ENCODE measurements at regions not wholly inside any gene's neighbourhood (a gene's known extent, or its start where the extent isn't known, plus 50 kb on each side); places are given as distances from the start of the nearest gene placed in this dataset.

DNA sequence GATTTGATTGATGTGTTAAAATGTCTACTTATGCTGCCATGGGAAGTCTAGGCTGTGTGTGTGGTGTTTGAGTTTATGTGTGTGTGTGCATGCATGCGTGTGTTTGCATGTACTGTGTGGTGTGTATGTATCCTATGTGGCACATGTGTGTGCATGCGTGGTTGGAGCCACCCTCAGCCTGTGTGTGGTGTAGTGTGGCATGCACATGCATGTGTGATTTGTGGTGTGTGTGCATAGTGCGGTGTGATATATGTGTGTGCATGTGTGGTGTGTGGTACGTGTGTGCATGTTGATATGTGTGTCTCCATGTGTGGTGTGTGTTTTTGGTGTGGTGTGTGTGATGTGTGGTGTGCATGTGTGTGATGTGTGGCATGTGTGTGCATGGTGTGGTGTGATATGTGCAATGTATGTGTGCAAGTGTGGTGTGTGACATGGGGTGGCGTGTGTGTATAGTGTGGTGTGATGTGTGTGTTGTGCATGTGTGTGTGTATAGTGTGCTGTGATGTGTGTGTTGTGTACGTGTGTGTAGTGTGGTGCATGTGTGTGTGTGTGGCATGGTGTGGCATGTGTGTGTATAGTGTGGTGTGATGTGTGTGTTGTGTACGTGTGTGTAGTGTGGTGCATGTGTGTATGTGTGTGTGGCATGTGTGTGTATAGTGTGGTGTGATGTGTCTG is 66.6 kb upstream of the HDAC4 start:
- TF ChIP-seq CTCF (IDR thresholded peaks at IDR 0.05), result no peak
- no peak for TF ChIP-seq EZH2 (IDR thresholded peaks at IDR 0.05)
- no peak for TF ChIP-seq EZH2phosphoT487 (IDR thresholded peaks at IDR 0.05)

Measured in neural progenitor cell (in vitro differentiated cells).